Colonic mucosa (tissue), 4 donors: ENCODE measurements at regions not wholly inside any gene's neighbourhood (a gene's known extent, or its start where the extent isn't known, plus 50 kb on each side); places are given as distances from the start of the nearest gene placed in this dataset.

ENCODE experiments used
- DNase-seq: peaks from one replicate; pipeline ENCODE4 v3.0.0-alpha.2; 2020
- H3K27ac ChIP-seq: fragments of 200-600 bp; one replicate; pipeline ENCODE4 v1.8.0; 2021
- H3K27me3 ChIP-seq: fragments of 200-600 bp; one replicate; pipeline ENCODE4 v1.8.0; 2021
- H3K36me3 ChIP-seq: fragments of 200-600 bp; one replicate; pipeline ENCODE4 v1.8.0; 2021
- H3K4me1 ChIP-seq: fragments of 200-600 bp; one replicate; pipeline ENCODE4 v1.8.0; 2021; ENCODE audit warnings: mild to moderate bottlenecking
- H3K4me3 ChIP-seq: fragments of 200-600 bp; one replicate; pipeline ENCODE4 v1.8.0; 2021
- H3K9ac ChIP-seq, 2 donors: one replicate each; pipeline ENCODE4 v1.7.0; 2013; ENCODE audit warnings: control low read depth in 2 of 2, low read depth in 2 of 2, low read length in 2 of 2
- H3K9me3 ChIP-seq: fragments of 200-600 bp; one replicate; pipeline ENCODE4 v1.8.0; 2021
- intact Hi-C: fragments of 100-400 bp; cut with DNase I; formaldehyde crosslinking; loops from one replicate; pipeline ENCODE4 v1.14.1; 2022
- TF ChIP-seq, protein P1 (sequence below): fragments of 200-600 bp; IDR thresholded peaks from one replicate; pipeline ENCODE4 v1.8.0; 2022; ENCODE audit warnings: antibody characterized with exemption, mild to moderate bottlenecking
- donor health status: healthy.
- donor health status: DM: no; HTN: no; CAD: no.
- donor health status: DM: no; HTN: no; CAD: no.

GRCh38 chr1:81170721-81171120, 630.0 kb upstream of the ADGRL2 start:
- H3K9me3 ChIP-seq = no peaks in the 10 kb centered on the region
- no peaks in the 10 kb centered on the region for H3K36me3 ChIP-seq
- no peaks in the 10 kb centered on the region for H3K27me3 ChIP-seq
- H3K4me3 ChIP-seq = no peak overlapping the region
- TF ChIP-seq, protein P1, sequence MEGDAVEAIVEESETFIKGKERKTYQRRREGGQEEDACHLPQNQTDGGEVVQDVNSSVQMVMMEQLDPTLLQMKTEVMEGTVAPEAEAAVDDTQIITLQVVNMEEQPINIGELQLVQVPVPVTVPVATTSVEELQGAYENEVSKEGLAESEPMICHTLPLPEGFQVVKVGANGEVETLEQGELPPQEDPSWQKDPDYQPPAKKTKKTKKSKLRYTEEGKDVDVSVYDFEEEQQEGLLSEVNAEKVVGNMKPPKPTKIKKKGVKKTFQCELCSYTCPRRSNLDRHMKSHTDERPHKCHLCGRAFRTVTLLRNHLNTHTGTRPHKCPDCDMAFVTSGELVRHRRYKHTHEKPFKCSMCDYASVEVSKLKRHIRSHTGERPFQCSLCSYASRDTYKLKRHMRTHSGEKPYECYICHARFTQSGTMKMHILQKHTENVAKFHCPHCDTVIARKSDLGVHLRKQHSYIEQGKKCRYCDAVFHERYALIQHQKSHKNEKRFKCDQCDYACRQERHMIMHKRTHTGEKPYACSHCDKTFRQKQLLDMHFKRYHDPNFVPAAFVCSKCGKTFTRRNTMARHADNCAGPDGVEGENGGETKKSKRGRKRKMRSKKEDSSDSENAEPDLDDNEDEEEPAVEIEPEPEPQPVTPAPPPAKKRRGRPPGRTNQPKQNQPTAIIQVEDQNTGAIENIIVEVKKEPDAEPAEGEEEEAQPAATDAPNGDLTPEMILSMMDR = no peak
- H3K4me1 ChIP-seq = no peaks in the 10 kb centered on the region
- no peak overlapping the region for H3K9ac ChIP-seq
- H3K27ac ChIP-seq = no peak overlapping the region
- no peak for DNase-seq
- intact Hi-C loops = no loop called here

- no peak overlapping the region for H3K27ac ChIP-seq
- no peak overlapping the region for H3K9ac ChIP-seq
- TF ChIP-seq, protein P1 = no peak
- intact Hi-C loops = no loop called here
- no peaks in the 10 kb centered on the region for H3K9me3 ChIP-seq
- no peak overlapping the region for H3K4me3 ChIP-seq
- H3K36me3 ChIP-seq = no peaks in the 10 kb centered on the region
- DNase-seq = no peak
- H3K4me1 ChIP-seq = no peaks in the 10 kb centered on the region
- H3K27me3 ChIP-seq = no peaks in the 10 kb centered on the region
Observed at GRCh38 chr1:81165963-81166362, 634.8 kb upstream of the ADGRL2 start.

DNA sequence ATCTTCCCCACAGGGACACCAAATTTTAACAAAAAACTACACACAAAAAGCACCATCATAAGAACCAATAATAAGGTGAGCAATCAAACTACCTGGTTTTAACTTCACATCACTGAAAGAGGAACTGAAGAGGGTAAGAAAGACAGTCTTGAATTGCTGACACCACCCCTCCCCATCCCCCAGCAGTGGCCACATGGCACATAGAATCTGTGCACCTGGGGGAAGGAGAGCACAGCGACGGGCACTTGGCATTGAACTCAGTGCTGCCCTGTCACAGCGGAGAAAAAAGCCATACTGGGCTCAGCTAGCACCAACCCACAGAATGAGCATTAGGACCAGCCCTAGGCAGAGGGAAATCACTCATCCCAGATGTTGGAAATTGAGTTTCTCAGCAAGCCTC, 640.0 kb upstream of the ADGRL2 start:
- H3K9ac ChIP-seq = no peak overlapping the region
- H3K27me3 ChIP-seq = no peaks in the 10 kb centered on the region
- H3K4me3 ChIP-seq = no peak overlapping the region
- no peaks in the 10 kb centered on the region for H3K9me3 ChIP-seq
- no peaks in the 10 kb centered on the region for H3K36me3 ChIP-seq
- H3K27ac ChIP-seq = no peak overlapping the region
- no peaks in the 10 kb centered on the region for H3K4me1 ChIP-seq
- DNase-seq = no peak
- TF ChIP-seq, protein P1 = no peak
- intact Hi-C loops = no loop called here

- no peak overlapping the region for H3K27ac ChIP-seq
- no peaks in the 10 kb centered on the region for H3K36me3 ChIP-seq
- intact Hi-C loops = no loop called here
- TF ChIP-seq, protein P1 = no peak
- H3K4me1 ChIP-seq = no peaks in the 10 kb centered on the region
- H3K4me3 ChIP-seq = no peak overlapping the region
- no peaks in the 10 kb centered on the region for H3K27me3 ChIP-seq
- no peaks in the 10 kb centered on the region for H3K9me3 ChIP-seq
- no peak for DNase-seq
- H3K9ac ChIP-seq = no peak overlapping the region
Observed at GRCh38 chr1:81158592-81158991, 642.1 kb upstream of the ADGRL2 start.

DNA sequence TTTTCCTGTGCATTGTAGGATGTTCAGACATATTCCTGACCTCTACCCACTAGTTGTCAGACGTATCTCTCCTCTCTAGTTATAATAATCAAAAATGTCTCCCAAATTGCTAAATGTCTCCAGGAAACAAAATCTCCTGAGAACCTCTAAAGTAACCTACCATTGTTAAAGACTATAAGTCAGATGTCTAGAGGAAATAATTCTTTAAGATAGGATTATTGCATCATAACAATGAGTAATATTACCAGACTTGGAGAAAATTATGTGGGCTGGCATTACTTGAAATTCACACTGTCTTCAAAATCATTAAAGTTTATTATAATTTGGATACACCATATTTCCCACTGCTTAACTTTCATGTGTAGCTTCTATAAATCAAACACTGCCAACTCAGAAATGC, 643.0 kb upstream of the ADGRL2 start:
- Histone ChIP-seq H3K36me3 (no peaks in the 10 kb centered on the region), H3K27me3 (no peaks in the 10 kb centered on the region), H3K9ac (no peak overlapping the region), H3K4me1 (no peaks in the 10 kb centered on the region), H3K4me3 (no peak overlapping the region), H3K27ac (no peak overlapping the region), H3K9me3 (no peaks in the 10 kb centered on the region)
- DNase-seq = no peak
- TF ChIP-seq, protein P1 = no peak
- intact Hi-C loops = no loop called here

DNA sequence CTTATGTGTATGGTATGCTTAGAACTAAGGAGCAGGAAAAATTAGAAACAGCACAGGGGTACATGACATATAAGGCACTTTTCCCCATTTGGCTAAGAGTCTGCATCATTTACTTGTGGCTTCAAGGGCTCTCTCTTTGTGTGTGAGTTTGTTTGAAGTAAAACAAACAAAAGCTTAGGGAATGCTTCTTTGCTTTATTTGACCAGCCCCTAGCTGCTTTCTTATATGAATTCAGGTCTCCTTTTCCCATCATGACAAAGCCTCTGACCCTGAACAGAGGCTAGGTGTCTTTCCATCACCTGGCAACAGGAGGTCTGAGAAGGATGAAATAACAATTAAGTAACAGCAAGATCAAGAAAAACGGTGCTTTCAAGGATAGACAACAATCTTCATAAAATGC, 643.8 kb upstream of the ADGRL2 start:
- TF ChIP-seq, protein P1 = no peak
- Histone ChIP-seq H3K4me3 (no peak overlapping the region), H3K27me3 (no peaks in the 10 kb centered on the region), H3K27ac (no peak overlapping the region), H3K9me3 (no peaks in the 10 kb centered on the region), H3K4me1 (no peaks in the 10 kb centered on the region), H3K9ac (no peak overlapping the region), H3K36me3 (no peaks in the 10 kb centered on the region)
- no peak for DNase-seq
- intact Hi-C loops = no loop called here
